Uterus (tissue), 2 donors: ENCODE measurements at regions not wholly inside any gene's neighbourhood (a gene's known extent, or its start where the extent isn't known, plus 50 kb on each side); places are given as distances from the start of the nearest gene placed in this dataset.

Experiments
- CTCF ChIP-seq, 4 experiments: fragments of 200-600 bp in 2 of 4; fragments of 450-650 bp in 2 of 4; sonication (generic) in 2 of 4; IDR thresholded peaks; one replicate each; pipeline ENCODE4 v1.5.1; 2016 to 2019; ENCODE audit warnings: antibody characterized with exemption in 4 of 4, mild to moderate bottlenecking in 2 of 4, moderate library complexity in 1 of 4
- POLR2A ChIP-seq, 2 donors: fragments of 450-650 bp; IDR thresholded peaks; one replicate each; pipeline ENCODE4 v1.6.1; 2016; ENCODE audit warnings: antibody characterized with exemption in 2 of 2, mild to moderate bottlenecking in 1 of 2, moderate library complexity in 1 of 2

GRCh38 chr22:26851125-26851524, 193.7 kb downstream of the MIAT start:
- no peak for TF ChIP-seq POLR2A (IDR thresholded peaks at IDR 0.05)
- TF ChIP-seq CTCF (IDR thresholded peaks at IDR 0.05): no peak
